ENCODE measurements at regions not wholly inside any gene's neighbourhood (a gene's known extent, or its start where the extent isn't known, plus 50 kb on each side); places are given as distances from the start of the nearest gene placed in this dataset.

- TF ChIP-seq EP300 (IDR thresholded peaks at IDR 0.05) (no peak), POLR2AphosphoS5 (IDR thresholded peaks at IDR 0.05) (no peak), POLR2A (IDR thresholded peaks at IDR 0.05) (no peak), CTCF (IDR thresholded peaks at IDR 0.05) (no peak)
- Histone ChIP-seq H3K27ac (no peak overlapping the region), H3K36me3 (no peaks in the 10 kb centered on the region), H3K4me3 (no peak overlapping the region), H3K27me3 (no peaks in the 10 kb centered on the region), H3K9me3 (no peaks in the 10 kb centered on the region), H3K4me1 (peaks cover 24% of the 10 kb centered on the region)
- no peak for DNase-seq (ENCODE audit: low spot score in 2 of 2)
- WGBS: 96% methylated on average over 3 of the region's 3 CpGs
These were observed 156.4 kb downstream of the FGF18 start for GRCh38 chr5:171575808-171576207.

GRCh38 chr5:171577042-171577758 is 157.8 kb downstream of the FGF18 start:
- TF ChIP-seq CTCF (IDR thresholded peaks at IDR 0.05) (no peak), EP300 (IDR thresholded peaks at IDR 0.05) (no peak), POLR2AphosphoS5 (IDR thresholded peaks at IDR 0.05) (no peak)
- Histone ChIP-seq H3K27me3 (no peaks in the 10 kb centered on the region), H3K36me3 (no peaks in the 10 kb centered on the region), H3K9me3 (no peaks in the 10 kb centered on the region), H3K4me3 (no peak overlapping the region), H3K4me1 (peaks cover 28% of the 10 kb centered on the region), H3K27ac (no peak overlapping the region)
- no peak for DNase-seq (ENCODE audit: low spot score in 2 of 2)
- WGBS: 87% methylated on average over 9 of the region's 13 CpGs

- WGBS: 78% methylated on average over 11 of the region's 11 CpGs
- Histone ChIP-seq H3K27me3 (no peaks in the 10 kb centered on the region), H3K36me3 (no peaks in the 10 kb centered on the region), H3K27ac (peak overlapping the region; percentile 42), H3K4me1 (peaks cover 28% of the 10 kb centered on the region), H3K4me3 (no peak overlapping the region), H3K9me3 (no peaks in the 10 kb centered on the region)
- DNase-seq (ENCODE audit: low spot score in 2 of 2): no peak
- TF ChIP-seq CTCF (IDR thresholded peaks at IDR 0.05): no peak
- no peak for TF ChIP-seq POLR2A (IDR thresholded peaks at IDR 0.05)
- TF ChIP-seq POLR2AphosphoS5 (IDR thresholded peaks at IDR 0.05): no peak
- TF ChIP-seq EP300 (IDR thresholded peaks at IDR 0.05): no peak
These were observed 158.8 kb downstream of the FGF18 start for GRCh38 chr5:171578049-171578828.

GRCh38 chr5:171578829-171579491 is 159.5 kb downstream of the FGF18 start:
- no peak for DNase-seq (ENCODE audit: low spot score in 2 of 2)
- WGBS: 61% methylated on average over 14 of the region's 14 CpGs
- peak overlapping the region; percentile 42 for H3K27ac ChIP-seq
- peaks cover 28% of the 10 kb centered on the region for H3K4me1 ChIP-seq
- H3K36me3 ChIP-seq: no peaks in the 10 kb centered on the region
- TF ChIP-seq EP300 (IDR thresholded peaks at IDR 0.05) (no peak), POLR2AphosphoS5 (IDR thresholded peaks at IDR 0.05) (no peak), CTCF (IDR thresholded peaks at IDR 0.05) (no peak), POLR2A (IDR thresholded peaks at IDR 0.05) (no peak)
- H3K9me3 ChIP-seq: no peaks in the 10 kb centered on the region
- H3K27me3 ChIP-seq: no peaks in the 10 kb centered on the region
- no peak overlapping the region for H3K4me3 ChIP-seq

GRCh38 chr5:171579976-171580411 is 160.5 kb downstream of the FGF18 start:
- Histone ChIP-seq H3K27ac (peak overlapping the region; percentile 42), H3K36me3 (no peaks in the 10 kb centered on the region), H3K4me3 (no peak overlapping the region), H3K4me1 (peaks cover 28% of the 10 kb centered on the region), H3K9me3 (no peaks in the 10 kb centered on the region), H3K27me3 (no peaks in the 10 kb centered on the region)
- TF ChIP-seq CTCF (IDR thresholded peaks at IDR 0.05) (no peak), EP300 (IDR thresholded peaks at IDR 0.05) (no peak), POLR2AphosphoS5 (IDR thresholded peaks at IDR 0.05) (no peak), POLR2A (IDR thresholded peaks at IDR 0.05) (no peak)
- DNase-seq (ENCODE audit: low spot score in 2 of 2): no peak
- 50% methylated on average over 8 of the region's 8 CpGs for WGBS

Measured in suprapubic skin (tissue), 4 donors.